H1 (cell line): ENCODE measurements at regions not wholly inside any gene's neighbourhood (a gene's known extent, or its start where the extent isn't known, plus 50 kb on each side); places are given as distances from the start of the nearest gene placed in this dataset.

Source experiments
- BRCA1 ChIP-seq: IDR thresholded peaks from 2 replicates; pipeline ENCODE4 v1.6.1; 2012; ENCODE audit warnings: low read depth, low read length, improper control_type of control experiment
- JUN ChIP-seq: IDR thresholded peaks from 2 replicates; pipeline ENCODE4 v1.6.1; 2011; ENCODE audit warnings: low read depth, mild to moderate bottlenecking, improper control_type of control experiment, low read length
- PHF8 ChIP-seq: fragments of 200-600 bp; sonication (generic); conservative IDR thresholded peaks from 2 replicates; pipeline ENCODE4 v1.7.1; 2012; ENCODE audit warnings: low read depth, mild to moderate bottlenecking, inconsistent platforms, low read length, moderate library complexity
- SUZ12 ChIP-seq: fragments of 200-600 bp; sonication (generic); IDR thresholded peaks from 2 replicates; pipeline ENCODE4 v1.6.1; 2012; ENCODE audit warnings: mild to moderate bottlenecking, inconsistent platforms, low read length, moderate library complexity, mixed read lengths

DNA sequence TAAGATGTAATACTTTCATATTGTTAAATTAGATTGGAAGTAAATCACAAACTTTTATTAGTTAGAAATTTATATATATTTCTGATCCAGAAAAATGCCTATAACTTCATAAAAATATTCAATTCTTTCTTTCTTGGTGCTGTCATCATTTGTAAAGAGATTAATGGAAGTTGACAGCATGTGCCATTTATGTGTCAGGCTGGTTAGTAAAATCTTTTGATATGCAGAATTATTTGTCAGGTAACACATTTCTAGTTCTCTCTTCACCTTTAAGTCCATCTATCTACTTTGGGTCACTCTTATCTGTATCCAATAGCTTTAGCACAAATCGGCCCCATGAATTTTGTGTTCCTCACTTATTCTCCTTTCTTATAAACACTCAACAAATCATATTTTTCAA, 102.9 kb downstream of the ISL1 start (continued):
- TF ChIP-seq SUZ12 (no peak), PHF8 (no peak), JUN (no peak), BRCA1 (no peak)
- TF ChIP-seq, all 59 proteins: peak for 0
